ENCODE measurements at regions not wholly inside any gene's neighbourhood (a gene's known extent, or its start where the extent isn't known, plus 50 kb on each side); places are given as distances from the start of the nearest gene placed in this dataset.

DNA sequence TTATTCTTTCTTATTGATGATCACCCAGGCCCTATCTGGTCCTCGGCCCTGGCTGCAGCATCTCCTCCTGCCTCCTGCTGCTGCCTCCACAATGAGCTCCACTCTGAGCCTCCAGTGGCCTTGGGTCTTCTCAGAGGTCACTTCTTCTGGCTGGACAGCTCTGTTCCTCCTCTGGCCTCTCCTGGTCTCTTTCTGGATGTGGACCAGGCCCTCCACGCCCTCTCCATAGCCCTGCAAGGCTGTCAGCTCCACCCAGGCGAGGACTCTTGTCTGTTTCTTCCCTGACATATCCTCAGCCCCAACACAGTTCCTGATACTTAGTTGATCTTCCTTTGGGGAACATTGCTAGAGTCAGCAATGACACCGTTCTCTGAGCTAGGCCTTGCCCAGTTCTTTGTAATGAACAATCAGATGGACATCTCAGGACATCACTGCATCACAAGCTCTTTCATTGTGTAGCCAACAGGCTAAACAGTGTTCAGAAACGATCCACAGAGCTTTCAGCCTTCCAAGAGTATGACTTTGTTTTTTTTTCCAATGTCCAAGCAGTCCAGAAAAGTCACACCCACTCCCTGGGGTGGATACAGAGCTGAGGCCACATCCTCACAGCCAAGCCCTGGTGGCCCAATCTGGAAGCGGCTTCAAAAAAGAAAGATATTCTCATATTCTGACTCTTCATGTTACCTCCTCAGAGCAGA is 62.5 kb upstream of the DNAH5 start:
- peaks cover 7 to 20% (median 7%) of the 10 kb centered on the region in 3 donors for H3K4me1 ChIP-seq
- intact Hi-C loops (cut with DNase I), result no loop called here
- DNase-seq (no peak), ATAC-seq (no peak), FAIRE-seq (no peak)
- H3K36me3 ChIP-seq, result no peaks in the 10 kb centered on the region
- no peak overlapping the region for H3K4me3 ChIP-seq
- H3K27me3 ChIP-seq, result no peaks in the 10 kb centered on the region
- no peak overlapping the region for H3K27ac ChIP-seq
- no peaks in the 10 kb centered on the region for H3K9me3 ChIP-seq
- TF ChIP-seq, protein P1, sequence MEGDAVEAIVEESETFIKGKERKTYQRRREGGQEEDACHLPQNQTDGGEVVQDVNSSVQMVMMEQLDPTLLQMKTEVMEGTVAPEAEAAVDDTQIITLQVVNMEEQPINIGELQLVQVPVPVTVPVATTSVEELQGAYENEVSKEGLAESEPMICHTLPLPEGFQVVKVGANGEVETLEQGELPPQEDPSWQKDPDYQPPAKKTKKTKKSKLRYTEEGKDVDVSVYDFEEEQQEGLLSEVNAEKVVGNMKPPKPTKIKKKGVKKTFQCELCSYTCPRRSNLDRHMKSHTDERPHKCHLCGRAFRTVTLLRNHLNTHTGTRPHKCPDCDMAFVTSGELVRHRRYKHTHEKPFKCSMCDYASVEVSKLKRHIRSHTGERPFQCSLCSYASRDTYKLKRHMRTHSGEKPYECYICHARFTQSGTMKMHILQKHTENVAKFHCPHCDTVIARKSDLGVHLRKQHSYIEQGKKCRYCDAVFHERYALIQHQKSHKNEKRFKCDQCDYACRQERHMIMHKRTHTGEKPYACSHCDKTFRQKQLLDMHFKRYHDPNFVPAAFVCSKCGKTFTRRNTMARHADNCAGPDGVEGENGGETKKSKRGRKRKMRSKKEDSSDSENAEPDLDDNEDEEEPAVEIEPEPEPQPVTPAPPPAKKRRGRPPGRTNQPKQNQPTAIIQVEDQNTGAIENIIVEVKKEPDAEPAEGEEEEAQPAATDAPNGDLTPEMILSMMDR (IDR thresholded peaks at IDR 0.05), result no peak
- 80 to 83% methylated on average over 6 of the region's 6 CpGs for WGBS, 2 donors

DNA sequence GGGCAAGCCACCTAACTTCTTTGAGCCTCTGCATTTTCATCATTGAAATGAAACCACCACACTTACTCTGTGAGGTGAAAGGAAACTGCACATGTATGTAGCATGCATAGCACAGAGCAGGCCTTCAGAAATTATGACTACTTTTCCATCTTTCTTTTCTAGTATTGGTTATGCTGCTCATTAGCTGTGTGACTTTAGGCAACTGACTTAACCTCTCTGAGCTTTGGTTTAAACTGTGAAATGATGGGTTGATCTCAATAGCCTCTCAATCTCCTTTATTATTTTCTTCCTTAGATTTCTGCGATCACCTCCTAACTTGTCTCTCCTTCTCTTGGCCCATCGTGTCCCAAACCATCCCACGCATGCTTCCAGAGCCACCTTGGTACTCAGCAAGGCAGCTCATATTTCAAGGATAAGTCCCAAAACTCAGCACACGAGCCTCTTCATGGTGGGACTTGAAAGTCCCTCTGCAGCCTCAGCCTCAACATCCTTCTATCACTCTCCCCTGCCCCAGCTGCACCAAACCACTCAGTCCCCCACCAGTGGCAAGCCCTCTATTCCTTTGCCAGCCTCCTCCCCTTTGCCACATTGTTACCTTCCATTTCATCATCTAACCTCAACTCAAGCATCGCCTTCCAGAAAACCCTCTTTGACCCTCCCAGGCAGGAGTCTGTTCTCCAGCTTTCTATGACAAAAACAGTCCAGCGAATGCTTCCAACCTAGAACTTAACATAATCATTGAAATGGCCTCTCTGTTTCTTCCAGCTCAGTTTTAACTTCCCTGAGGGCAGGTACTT is 60.3 kb upstream of the DNAH5 start:
- no peak overlapping the region for H3K4me3 ChIP-seq
- no peaks in the 10 kb centered on the region for H3K36me3 ChIP-seq
- FAIRE-seq, result no peak
- peaks cover 6 to 13% (median 7%) of the 10 kb centered on the region in 3 donors for H3K4me1 ChIP-seq
- no peak overlapping the region for H3K27ac ChIP-seq
- H3K27me3 ChIP-seq, result no peaks in the 10 kb centered on the region
- intact Hi-C loops (cut with DNase I), result no loop called here
- ATAC-seq, result no peak
- TF ChIP-seq, protein P1 (IDR thresholded peaks at IDR 0.05), result no peak
- 74% methylated on average over 6 of the region's 6 CpGs for WGBS, 2 donors
- H3K9me3 ChIP-seq, result no peaks in the 10 kb centered on the region
- DNase-seq, result no peak

DNA sequence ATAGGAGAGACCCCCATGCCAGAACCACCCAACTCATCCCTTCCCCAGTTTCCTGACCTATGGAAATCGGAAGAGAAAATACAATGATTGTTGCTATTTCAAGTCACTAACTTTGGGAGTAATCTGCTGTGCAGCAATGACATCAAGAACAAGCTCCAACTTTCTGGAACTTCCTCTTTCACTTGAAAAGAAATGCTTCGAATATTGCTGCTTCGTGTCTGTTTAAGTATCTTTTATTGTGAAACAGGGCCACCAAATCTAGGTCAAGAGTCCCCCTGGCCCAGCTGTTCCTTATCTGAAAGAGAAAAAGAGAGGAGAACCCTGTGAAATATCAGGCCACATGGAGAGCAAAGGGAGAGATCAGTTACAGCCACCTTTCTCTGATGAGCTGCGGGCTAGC is 59.4 kb upstream of the DNAH5 start:
- no peak for DNase-seq
- WGBS, 2 donors, result 68 to 74% methylated on average over 4 of the region's 4 CpGs
- H3K27ac ChIP-seq, result no peak overlapping the region
- intact Hi-C loops (cut with DNase I), result no loop called here
- no peak overlapping the region for H3K4me3 ChIP-seq
- H3K27me3 ChIP-seq, result no peaks in the 10 kb centered on the region
- TF ChIP-seq, protein P1 (IDR thresholded peaks at IDR 0.05), result no peak
- ATAC-seq, result no peak
- H3K36me3 ChIP-seq, result no peaks in the 10 kb centered on the region
- H3K4me1 ChIP-seq, result peaks cover 0 to 5% (median 4%) of the 10 kb centered on the region in 3 donors
- H3K9me3 ChIP-seq, result no peaks in the 10 kb centered on the region
- no peak for FAIRE-seq

DNA sequence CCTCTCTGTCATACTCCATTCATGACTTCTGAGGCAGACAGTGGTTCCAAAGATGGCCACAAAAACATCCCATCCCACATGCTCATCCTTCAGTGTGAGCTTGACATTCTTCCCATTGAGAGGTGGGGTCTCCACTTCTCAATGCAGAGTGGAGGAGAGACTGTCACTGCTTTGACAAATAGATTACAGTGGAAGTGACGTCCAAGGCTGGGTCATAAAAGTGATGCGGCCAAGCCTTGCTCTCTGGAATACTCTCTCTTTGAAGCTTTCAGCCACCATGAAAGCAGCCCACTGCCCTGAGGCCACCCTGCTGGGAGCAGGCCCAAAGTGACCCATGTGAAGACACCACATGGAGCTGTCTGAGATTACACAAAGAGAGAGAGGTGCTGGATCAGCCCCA is 59.0 kb upstream of the DNAH5 start:
- intact Hi-C loops (cut with DNase I), result no loop called here
- ATAC-seq, result no peak
- H3K4me3 ChIP-seq, result no peak overlapping the region
- 77 to 88% methylated on average over 2 of the region's 2 CpGs for WGBS, 2 donors
- TF ChIP-seq, protein P1 (IDR thresholded peaks at IDR 0.05), result no peak
- no peaks in the 10 kb centered on the region for H3K9me3 ChIP-seq
- H3K36me3 ChIP-seq, result no peaks in the 10 kb centered on the region
- H3K4me1 ChIP-seq, result peaks cover 0 to 3% (median under 1%) of the 10 kb centered on the region in 3 donors
- no peak for FAIRE-seq
- no peak overlapping the region for H3K27ac ChIP-seq
- no peak for DNase-seq
- H3K27me3 ChIP-seq, result no peaks in the 10 kb centered on the region

DNA sequence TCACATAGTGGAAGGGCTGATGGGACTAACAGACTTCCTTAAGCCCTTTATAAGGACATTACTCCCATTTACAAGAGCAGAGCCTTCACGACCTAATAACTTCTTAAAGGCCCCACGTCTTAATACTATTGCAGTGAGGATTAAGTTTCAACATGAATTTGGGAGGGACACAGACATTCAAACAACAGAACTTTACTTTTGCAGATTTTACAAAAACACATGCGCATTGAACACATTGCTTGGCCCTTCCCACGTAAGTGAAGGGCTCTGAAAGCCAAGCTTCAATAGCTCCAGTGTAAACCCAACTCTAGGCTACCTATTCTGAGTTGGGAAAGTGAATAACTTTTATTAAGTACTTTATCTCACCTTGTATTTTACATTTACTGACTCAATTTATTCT is 53.8 kb upstream of the DNAH5 start:
- H3K27me3 ChIP-seq, result no peaks in the 10 kb centered on the region
- no peaks in the 10 kb centered on the region for H3K36me3 ChIP-seq
- no peak for DNase-seq
- no peaks in the 10 kb centered on the region for H3K9me3 ChIP-seq
- 43 to 50% methylated on average over 4 of the region's 4 CpGs for WGBS, 2 donors
- FAIRE-seq, result no peak
- no peak overlapping the region for H3K27ac ChIP-seq
- no peak overlapping the region for H3K4me3 ChIP-seq
- TF ChIP-seq, protein P1 (IDR thresholded peaks at IDR 0.05), result no peak
- H3K4me1 ChIP-seq, result no peaks in the 10 kb centered on the region
- ATAC-seq, result no peak
- intact Hi-C loops (cut with DNase I), result no loop called here
